H4 (cell line): ENCODE measurements at regions not wholly inside any gene's neighbourhood (a gene's known extent, or its start where the extent isn't known, plus 50 kb on each side); places are given as distances from the start of the nearest gene placed in this dataset.
"Not testable (repeated sequence)": the region's sequence is repeated elsewhere in the genome, so short reads cannot be mapped to it uniquely, and the experiment has no call there.

Experiments
- DNase-seq: peaks from one replicate; pipeline ENCODE4 v3.0.0-alpha.2; 2015; ENCODE audit warnings: low spot score

DNA sequence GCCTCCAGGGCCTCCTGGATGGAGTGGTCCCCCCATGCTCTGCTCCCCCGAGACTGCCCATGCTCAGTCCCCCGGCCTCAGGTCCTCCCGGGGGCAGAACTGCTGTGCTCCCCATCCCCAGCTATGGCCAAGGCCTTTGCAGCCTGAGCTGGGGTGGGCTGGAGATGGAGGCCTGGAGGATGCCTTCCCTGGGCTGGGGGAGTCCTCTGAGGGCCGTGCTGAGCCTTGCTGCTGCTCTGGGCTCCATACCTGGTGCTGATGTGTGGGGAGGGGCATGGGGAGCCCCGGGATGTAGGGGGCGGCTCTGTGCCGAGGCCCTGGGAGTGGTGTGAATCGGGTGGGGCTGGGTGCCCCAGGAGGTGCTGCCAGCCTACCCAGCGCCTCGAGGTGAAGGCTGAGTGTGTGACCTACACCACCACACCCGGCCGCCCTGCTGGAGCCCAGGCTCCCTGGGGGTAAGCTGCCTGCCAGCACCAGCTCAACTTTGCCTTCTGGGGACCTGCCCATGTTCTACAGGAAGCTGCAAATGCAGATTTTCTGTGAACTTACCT, 109.5 kb downstream of the UNCX start:
- DNase-seq, result no peak

DNA sequence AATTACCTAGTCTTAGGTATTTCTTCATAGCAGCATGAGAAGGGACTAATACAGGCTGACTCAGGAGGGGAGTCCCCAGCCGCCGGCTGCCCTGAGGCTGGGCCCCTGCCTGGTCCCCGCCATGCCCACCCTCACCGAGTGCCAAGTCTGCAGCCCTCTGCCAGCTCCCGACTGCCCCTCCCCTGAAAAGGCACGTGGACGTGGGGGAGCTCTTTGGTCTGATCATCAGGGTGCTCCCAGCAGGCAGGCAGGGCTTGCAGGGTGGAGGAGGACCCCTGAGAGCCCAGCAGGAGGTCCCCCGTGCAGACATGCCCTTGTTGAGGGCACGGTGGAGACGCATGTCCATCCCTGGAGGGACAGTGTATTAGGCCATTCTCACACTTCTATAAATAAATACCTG, 110.9 kb downstream of the UNCX start:
- no peak for DNase-seq

DNA sequence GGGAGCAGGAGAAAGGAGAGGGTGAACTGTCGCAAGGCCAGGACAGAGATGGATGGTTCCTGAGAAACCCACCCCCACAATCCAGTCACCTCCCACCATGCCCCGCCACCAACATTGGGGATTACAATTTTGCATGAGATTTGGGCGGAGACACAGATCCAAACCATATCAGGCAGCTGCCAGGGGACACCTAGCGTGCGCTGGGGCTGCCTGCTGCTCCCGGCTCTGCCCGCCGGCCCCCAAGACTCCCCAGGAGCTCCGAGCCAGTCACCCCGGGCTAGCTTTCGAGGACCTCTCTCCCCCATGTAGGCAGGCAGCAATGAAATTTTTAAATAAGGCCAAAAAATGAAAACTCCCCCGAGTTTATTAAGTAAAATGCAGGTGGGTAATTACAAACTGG, 111.7 kb downstream of the UNCX start:
- DNase-seq, result no peak

DNA sequence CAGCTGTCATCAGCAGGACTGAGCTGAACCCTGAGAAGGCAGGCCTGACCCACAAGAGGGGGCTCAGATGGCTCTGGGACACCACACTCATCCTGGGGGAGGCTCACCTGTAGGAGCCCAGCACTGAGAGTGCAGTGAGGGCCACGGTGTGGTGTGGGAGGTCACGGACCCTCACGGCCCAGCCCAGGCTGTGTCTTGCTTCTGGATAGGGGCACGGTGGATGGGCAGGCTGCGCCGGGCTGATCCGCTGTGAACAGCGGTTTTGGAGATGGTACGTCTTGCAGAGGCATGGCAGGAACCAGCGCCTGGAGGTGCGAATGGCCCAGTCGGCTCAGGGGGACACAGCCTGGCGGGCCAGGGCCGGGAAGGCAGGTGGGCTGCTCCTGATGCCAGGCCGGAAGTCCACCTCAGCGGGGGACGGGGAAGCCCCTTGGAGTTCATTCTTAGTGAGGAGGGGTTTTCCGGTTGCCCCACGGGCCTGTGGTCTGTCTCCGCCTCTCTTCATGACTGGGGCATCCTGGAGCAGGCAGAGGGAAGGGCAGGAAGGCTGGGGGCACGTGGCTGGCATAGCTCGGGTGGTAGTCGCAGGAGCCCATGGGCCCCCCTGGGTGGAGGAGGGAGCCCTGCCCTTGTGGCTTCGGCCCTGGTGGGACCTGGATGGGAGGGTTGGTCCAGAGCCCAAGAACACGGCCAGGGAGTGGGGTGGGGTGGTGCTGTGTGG, 112.5 kb downstream of the UNCX start:
- DNase-seq, result no peak

DNA sequence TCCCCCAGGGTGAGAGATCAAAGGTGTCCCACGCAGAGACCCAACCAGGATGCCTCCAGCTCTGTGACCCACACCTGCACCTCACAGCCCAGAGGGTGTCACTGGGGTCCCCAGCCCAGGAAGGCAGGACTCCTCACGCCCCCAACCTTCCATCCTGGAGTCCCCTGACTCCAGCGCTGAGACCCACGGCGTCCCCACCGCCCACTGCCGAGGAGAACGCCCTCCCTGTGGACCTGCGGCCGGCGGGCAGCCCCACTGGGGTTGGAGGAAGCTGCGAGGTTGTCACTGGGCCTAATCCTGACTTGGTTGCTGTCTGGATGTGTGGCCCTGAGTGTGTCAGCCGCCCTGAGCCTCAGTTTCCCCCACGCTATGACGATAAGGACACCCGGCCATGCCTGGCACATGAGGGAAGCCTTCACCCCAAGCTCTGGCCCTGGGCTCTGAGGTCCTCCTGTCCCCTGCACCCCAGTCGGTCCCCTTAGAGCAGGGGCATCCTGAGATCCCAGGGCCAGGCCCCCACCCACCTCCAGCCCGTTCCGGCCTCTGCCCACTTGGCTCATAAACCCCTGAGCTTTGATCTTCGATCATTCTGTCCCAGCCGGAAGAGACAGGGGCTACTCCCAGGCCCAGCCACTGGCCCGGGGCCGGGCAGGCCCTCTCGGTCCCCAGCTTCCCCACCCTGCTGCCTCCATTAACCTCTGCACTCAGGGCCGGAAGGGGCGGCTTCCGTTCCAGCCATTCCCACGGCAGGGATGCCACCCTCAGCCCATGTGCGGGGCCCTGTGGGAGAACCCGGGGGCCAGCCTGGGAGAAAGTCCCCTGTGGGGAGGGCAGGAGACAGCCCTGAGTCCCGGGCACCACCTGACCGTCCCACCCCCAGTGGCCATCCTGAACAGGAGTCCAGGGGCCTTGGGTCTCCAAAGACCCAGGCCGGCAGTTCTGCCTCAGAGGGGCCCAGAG, 113.2 kb downstream of the MICALL2 start:
- no peak for DNase-seq

DNA sequence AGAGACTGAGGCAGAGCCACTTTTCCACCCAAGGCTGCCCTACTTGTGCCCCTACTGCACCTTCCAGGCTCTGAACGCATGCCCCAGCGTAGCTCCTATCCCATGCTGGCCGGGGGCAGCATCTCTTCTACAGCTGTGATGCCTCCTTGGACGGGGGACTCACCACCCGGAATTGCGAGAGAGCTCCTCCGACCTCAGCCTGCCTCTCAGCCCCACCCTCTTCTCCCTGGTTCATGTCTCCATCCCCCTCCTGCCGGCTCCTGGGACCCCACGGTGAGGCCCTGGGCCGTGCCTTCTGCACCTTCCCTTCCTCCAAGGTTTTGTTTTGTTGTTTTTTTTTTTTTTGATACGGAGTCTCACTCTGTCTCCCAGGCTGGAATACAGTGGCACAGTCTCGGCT, 112.4 kb downstream of the MICALL2 start:
- no peak for DNase-seq

DNA sequence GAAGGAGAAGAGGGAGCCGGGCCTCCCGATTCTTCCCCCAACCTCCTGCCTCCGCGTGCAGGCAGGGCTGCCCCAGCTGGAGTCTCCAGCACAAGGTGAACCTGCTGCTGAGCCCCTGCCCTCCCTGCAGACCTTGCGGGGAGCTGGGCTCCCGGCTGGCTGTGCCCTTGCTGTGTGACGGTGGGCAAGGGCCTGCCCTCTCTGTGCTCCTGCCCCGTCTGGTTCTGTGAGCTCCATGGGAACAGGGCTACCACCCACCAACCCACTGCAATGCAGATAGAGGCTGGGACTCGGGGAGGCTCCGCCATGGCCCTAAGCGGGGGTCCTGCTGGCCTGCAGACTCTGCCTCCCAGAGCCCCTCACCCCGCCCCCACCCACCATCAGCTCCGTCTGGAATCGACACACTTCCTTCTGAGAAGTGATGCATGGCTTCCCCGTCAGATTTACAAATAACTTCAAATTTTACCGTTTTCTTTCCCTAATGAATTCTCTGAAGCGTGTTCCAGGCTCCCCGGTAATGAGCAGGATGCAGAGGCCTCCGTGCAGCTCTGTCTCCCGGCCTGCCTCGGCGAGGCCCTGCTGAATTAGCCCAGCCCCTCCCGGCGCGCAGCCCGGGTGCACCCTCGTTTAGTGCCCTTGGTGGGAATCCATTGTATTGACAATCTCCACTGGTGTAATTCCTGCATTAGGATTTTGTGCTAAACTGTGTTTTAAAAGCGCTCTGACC, 111.0 kb downstream of the MICALL2 start:
- no peak for DNase-seq

DNA sequence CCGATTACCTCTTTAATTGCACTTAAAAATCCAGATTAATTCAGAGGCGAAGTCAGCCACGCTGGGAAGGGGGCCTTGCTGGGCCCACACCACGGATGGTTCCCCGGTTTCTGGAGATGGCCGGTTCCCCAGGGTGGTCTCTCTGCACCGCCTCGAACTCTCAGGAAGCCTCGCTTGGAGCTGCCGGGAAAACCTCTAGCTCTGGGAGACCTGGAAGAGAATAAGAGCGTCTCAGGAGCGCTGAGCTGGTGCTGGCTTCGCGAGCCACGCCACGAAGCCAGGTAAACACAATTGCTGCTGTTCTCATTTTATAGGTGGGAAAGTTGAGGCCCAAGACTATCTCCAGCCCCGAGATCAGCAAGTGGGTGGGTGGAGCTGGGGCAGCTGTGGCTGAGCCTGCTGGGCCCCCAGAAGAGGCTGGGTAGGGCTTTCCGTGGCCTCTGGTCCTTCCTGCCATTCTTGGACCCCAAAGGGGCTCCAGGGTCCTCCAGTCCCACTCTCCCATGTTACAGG, 110.4 kb downstream of the MICALL2 start:
- no peak for DNase-seq

DNA sequence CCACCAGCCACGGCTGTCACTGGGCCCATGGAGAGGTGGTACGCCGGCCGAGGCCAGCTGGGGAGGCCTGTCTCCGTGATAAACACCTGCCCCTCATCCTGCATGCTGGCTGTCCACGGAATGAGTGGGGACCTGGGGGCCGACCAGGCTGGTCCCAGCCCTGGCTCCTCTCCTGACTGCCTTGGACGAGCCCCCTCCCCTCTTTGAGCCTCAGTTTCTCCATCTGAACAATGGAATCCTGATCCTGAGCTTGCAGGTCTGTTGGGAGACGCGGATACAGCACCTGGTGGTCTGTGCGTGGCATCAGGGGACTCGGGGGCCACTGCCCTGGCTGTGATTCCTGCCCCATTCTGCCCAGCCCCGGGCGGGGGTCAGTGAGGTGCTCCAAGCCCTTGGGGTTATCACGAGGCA, 109.9 kb downstream of the MICALL2 start:
- DNase-seq, result no peak

DNA sequence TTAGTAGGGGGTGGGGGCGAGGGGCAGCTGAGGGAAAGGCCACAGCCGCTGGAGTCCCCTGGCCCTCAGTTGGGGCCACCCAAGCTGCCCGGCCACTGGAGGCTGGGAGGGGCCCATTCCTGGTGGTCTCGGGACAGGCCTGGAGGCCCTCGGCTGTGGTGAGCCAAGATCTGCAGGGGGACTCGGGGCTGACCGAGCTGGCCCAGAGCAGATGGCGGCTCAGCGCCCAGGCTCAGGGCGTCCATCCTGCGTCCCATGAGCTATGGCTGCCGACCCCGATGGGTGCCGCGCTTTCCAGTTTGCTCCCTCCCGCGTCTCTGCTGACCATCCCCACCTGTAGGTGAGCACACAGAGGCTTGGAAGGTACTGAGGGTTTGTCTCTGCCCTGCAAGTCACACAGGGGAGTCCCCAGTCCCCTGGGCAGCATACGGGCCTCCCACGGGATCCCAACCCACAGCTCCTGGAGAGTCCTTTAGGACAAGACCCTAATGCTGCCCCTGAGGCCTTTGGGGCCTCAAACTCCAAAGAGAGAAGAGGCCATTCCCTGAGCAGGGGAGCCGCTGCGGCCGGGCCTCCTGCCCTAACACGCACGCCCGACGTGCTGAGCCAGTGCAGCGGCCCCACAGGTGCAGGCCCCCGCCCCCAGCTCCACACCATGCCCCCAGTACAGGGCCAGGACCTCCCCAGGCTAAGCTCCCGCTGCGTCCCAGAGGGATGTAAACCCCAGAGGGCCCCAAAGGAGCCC, 107.2 kb downstream of the MICALL2 start:
- no peak for DNase-seq

DNA sequence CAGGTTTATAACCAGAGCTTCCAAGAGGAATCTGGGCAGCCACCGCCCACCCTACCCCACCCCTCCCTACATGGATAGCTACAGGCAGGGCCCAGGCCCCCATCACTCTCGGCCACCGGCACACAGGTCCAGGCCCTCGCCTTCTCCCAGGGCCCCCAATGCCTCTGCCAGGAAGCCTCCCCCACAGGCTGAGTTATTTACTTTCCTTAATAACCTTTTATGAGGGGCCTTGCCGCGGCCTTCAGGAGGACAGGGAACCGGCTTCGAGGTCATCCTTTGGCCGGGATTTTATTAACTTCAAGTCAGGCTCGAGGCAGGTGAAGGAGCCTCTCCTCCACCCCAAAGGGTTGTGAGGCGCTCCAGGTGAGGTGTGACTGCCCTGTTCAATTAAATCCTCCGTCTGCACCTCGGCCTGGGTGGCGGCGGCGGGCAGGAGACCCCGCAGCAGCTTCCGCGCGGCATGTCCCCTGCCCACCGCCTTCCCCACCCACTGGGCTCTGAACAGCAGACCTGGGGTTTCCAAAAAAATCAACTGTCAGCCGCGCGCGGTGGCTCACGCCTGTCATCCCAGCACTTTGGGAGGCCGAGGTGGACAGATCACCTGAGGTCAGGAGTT, 106.5 kb downstream of the MICALL2 start:
- DNase-seq, result no peak

DNA sequence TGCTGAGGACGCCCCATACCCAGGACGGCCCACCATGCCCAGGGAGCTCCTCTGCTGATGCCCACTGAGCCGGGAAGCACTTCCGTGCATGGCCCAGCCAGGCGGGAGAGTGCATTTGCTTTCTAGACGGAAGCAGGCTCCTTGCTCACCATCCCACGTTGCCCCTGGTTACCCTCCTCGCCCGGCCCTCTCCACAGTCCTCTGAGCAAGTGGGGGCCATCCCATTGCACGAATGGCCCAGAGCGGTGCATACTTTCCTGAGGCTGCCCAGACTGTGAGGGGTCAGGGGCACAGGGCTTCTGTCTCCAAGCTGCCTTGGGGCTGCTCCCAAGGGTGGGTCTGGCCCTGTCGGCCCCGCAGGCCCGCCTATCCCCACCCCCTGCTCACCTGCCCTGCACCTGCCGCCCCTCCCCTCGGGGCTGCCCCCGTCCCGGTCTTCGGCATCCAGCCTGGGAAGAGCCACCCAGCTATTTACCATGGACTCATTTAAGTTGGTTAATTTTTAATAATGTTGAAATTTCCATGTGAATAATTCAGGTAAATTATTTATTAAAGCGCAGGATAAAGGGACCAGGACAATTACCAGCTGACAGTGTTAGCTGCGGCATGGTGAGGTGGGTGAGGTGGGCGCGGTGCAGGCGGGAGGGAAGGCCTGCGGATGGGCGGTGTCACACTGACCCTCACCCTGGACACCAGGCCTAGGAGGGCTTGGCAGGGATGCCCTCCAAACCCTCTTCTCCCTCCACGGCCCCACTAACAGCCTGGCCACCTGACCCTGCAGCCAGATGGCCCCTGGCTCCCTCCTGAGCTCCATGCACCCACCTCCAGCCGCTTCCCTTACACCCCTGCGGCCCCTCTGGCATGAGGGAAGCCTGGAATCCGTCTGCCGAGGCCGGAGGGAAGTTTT, 104.4 kb downstream of the MICALL2 start:
- DNase-seq, result no peak

DNA sequence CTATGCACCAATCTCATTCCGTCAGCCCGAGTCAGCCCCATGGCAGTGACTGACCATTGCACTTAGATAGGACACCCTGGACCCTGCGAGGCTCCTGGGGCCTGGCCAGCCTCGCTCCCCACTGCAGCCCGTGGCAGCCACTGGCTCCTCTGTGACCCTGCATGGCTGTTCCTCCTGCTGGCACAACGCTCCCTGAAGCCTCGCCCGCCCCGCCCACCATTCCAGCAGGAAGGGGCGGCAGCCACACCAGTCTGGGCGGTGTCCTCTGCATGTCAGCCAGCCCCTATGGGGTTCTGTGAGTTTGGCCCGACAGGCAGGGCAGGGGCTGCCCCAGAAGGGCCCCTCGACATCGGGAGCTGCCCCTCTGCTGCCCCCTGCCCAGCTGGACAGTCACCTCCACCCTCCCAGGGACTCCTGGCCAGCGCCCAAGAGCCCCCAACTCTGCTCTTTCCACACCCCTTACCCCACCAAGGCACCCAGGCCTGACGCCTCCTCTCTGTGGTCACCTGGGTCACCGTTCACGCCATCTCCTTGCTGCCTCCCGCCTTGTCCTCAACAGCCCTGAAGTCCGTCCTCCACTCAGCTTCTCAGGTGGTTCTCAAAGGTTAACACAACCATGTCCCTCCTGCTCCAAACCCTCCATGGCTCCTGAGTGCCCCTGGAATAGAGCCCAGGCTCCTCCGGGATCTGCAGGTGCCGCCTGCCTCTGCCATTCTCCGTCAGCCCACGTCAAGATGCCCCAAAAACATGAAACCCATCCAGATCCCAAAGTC, 103.5 kb downstream of the MICALL2 start:
- no peak for DNase-seq

DNA sequence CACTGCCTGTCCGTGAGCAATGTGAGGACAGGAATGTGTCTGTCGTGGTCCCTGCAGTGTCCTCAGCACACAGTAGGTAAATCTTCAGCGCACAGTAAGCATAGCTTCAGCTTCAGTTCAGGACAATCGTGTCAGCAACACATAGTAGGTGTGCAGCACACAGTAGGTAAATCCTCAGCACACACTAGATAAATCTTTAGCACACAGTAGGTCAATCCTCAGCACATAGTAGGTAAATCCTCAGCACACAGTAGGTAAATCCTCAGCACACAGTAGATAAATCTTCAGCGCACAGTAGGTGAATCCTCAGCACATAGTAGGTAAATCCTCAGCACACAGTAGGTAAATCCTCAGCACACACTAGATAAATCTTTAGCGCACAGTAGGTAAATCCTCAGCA, 102.4 kb downstream of the MICALL2 start:
- DNase-seq, result not testable (repeated sequence)

DNA sequence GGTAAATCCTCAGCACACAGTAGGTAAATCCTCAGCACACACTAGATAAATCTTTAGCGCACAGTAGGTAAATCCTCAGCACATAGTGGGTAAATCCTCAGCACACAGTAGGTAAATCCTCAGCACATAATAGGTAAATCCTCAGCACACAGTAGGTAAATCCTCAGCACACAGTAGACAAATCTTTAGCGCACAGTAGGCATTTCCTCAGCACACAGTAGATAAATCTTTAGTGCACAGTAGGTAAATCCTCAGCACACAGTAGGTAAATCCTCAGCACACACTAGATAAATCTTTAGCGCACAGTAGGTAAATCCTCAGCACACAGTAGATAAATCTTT, 102.0 kb downstream of the MICALL2 start:
- DNase-seq, result not testable (repeated sequence)

DNA sequence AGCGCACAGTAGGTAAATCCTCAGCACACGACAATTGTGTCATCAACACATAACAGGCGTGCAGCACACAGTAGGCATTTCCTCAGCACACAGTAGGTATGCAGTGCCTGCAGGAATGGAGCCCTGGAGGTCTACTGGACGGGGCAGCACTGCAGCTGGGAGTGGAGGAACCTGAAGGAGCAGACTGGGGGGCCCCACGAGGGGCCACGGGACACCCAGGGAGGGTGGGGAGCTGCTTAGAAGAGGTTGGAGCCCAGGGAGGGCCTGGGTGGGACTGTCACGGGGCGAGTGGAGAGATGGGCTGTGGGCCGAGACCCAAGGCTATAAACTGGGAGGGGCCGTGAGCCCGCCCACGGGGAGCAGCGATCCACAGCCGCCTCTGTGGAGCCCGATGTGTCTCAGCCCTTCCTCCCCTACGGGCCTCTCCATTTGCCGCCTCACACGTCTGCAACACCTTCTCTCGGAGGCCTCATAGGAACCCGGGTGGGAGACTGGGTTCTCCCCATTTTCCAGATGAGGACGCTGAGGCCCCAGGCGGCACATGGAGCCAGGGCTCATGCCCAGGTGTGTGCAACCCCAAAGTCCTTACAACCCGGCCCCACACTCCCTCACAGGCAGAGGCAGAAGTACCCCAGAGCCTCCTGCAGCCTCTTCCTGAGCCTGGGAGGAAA, 101.5 kb downstream of the MICALL2 start:
- no peak for DNase-seq

DNA sequence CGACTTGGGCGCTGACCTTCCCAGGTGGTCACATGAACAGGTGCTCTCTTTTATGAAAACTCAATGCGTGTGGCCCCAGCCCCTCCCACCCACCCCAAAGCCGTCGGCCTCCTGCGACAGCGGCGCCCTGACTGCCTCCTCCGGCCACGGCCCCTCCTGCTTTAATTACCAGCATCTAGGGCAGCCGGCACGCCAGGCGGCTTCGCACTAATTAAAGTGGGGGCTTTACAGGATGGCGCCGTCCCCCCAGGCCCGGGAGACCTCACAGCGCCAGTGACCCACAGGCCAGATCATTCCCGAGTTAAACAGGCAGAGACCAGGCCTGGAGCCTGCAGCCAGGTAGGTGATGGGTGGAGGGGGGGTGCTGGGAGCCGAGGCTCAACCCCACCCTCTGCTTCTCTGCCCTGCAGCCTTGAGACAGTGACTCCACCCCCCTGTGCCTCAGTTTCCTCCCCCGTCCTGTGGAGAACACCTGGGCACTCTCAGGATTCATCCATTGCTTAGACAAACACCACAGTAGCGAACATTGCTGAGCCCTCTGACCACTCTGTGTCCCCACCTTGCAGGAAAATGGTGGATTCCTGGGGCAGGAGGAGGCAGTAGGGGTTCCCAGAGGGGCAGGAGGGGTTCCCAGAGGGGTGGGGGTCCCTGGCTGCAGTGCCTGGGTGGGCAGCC, 100.8 kb downstream of the MICALL2 start:
- DNase-seq, result no peak

DNA sequence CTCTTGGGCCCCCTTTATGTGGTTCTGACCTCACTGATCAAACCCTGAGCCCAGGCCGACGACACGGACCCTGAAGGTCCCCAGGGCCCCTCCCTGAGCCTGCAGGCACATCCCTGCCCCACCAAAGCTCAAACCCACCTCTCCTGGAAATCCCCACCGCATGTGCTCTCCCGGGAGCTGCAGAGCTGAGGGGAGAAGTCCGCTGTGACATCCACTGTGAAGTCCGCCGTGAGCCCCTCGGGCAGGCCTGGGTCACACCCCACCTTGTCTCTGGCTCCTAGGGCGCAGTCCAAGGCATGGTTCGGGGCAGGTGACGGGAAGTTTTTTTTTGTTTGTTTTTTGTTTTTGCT, 100.2 kb downstream of the MICALL2 start:
- no peak for DNase-seq
